A673 (cell line): ENCODE measurements at regions not wholly inside any gene's neighbourhood (a gene's known extent, or its start where the extent isn't known, plus 50 kb on each side); places are given as distances from the start of the nearest gene placed in this dataset.

Experiments used
- BruUV-seq: library from RNA; stranded (reverse); fragments of 400-500 nt; replicated peaks from 2 replicates; lab custom pipeline; 2021; lab: Mats Ljungman, UMichigan
- CTCF ChIA-PET: fragments of 300-600 bp; sonication (Branson Sonifier 250); formaldehyde crosslinking; loops from one replicate; lab custom pipeline; 2022; ENCODE audit warnings: antibody characterized with exemption; lab: Charles Lee
- POLR2A ChIA-PET: fragments of 300-600 bp; sonication (Branson Sonifier 250); formaldehyde crosslinking; loops from one replicate; lab custom pipeline; 2022; ENCODE audit warnings: antibody characterized with exemption; ENCODE audit not compliant: low non-redundant PET; lab: Charles Lee
- DNase-seq: peaks from one replicate; pipeline ENCODE4 v3.0.0-alpha.2; 2015; ENCODE audit warnings: low spot score
- H3K27ac ChIP-seq: fragments of 200-600 bp; sonication (generic); 2 replicates; pipeline ENCODE4 v1.5.1; 2016; ENCODE audit warnings: mixed run types, low read depth, mild to moderate bottlenecking, mixed read lengths, antibody characterized with exemption, low read length; ENCODE audit not compliant: poor library complexity, severe bottlenecking
- H3K27me3 ChIP-seq: fragments of 200-600 bp; sonication (generic); replicated peaks from 2 replicates; pipeline ENCODE4 v1.6.1; 2017; ENCODE audit warnings: mixed run types, low read depth, mild to moderate bottlenecking, mixed read lengths, antibody characterized with exemption, low read length; ENCODE audit not compliant: insufficient read depth, poor library complexity
- H3K36me3 ChIP-seq: fragments of 200-600 bp; sonication (generic); 2 replicates; pipeline ENCODE4 v1.6.1; 2016; ENCODE audit warnings: mixed run types, mild to moderate bottlenecking, mixed read lengths, antibody characterized with exemption, low read length; ENCODE audit not compliant: insufficient read depth, poor library complexity, severe bottlenecking
- H3K4me1 ChIP-seq: fragments of 200-600 bp; sonication (generic); 2 replicates; pipeline ENCODE4 v1.6.1; 2017; ENCODE audit warnings: mixed run types, mild to moderate bottlenecking, mixed read lengths, antibody characterized with exemption, low read length; ENCODE audit not compliant: insufficient read depth, poor library complexity, severe bottlenecking
- H3K4me3 ChIP-seq: fragments of 200-600 bp; sonication (generic); 2 replicates; pipeline ENCODE4 v1.5.1; 2016; ENCODE audit warnings: low read depth, mixed run types, mild to moderate bottlenecking, mixed read lengths, low read length; ENCODE audit not compliant: poor library complexity, severe bottlenecking
- H3K9me3 ChIP-seq: fragments of 200-600 bp; sonication (generic); 2 replicates; pipeline ENCODE4 v1.6.1; 2016; ENCODE audit warnings: mixed run types, low read depth, mild to moderate bottlenecking, mixed read lengths, antibody characterized with exemption, low read length; ENCODE audit not compliant: poor library complexity, severe bottlenecking
- EZH2 ChIP-seq: fragments of 200-600 bp; sonication (generic); IDR thresholded peaks from 2 replicates; pipeline ENCODE4 v1.6.1; 2017; ENCODE audit warnings: borderline replicate concordance, low read depth, mild to moderate bottlenecking, mixed read lengths, antibody characterized with exemption, low read length; ENCODE audit not compliant: poor library complexity, severe bottlenecking
- intact Hi-C: fragments of 100-400 bp; cut with micrococcal nuclease; formaldehyde crosslinking; loops from one replicate; pipeline ENCODE4 v1.10.0; 2022; ENCODE audit not compliant: unreplicated experiment
- TF ChIP-seq, protein P1 (sequence below): fragments of 300-800, 200-600 bp; sonication (generic); conservative IDR thresholded peaks from 2 replicates; pipeline ENCODE4 v1.5.1; 2017; ENCODE audit warnings: low read depth, mild to moderate bottlenecking, antibody characterized with exemption, low read length, moderate library complexity, mixed read lengths

DNA sequence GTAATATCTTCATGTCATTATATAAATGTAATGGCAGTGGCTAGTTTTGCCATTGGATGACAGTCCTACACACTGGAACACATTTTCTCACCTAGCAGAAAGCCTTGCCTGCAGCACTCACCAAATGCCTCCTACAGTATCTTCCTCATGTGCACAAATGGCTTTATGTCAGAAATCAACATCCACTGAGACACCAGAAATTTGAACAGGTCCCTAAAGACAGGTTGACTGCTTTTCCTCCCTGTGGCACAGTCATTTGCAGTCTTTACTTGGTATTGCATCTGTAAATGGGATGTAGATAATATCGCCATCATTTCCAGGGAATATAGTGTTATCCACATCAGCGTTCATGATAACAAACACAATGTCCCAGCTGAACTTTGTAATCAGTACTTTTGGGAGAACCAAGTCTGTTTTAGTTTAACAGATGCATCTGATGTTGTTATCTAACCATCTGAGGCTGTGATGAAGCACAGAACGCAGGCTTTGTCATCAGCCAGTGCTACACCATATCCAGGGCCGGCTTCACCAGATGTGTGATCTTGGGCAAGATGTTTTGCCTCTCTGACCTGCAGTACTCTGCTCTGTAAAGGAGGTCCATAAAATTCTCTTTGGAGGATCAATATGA, 83.9 kb upstream of the TAS2R1 start:
- no peak for TF ChIP-seq EZH2
- intact Hi-C loops, result no loop called here
- no peaks in the 10 kb centered on the region for H3K27me3 ChIP-seq
- H3K4me1 ChIP-seq, result no peaks in the 10 kb centered on the region
- CTCF ChIA-PET, result no interaction called here
- POLR2A ChIA-PET, result no interaction called here
- BruUV-seq, result no TSS peak
- H3K27ac ChIP-seq, result no peak overlapping the region
- DNase-seq, result no peak
- no peaks in the 10 kb centered on the region for H3K36me3 ChIP-seq
- no peak overlapping the region for H3K4me3 ChIP-seq
- no peaks in the 10 kb centered on the region for H3K9me3 ChIP-seq

DNA sequence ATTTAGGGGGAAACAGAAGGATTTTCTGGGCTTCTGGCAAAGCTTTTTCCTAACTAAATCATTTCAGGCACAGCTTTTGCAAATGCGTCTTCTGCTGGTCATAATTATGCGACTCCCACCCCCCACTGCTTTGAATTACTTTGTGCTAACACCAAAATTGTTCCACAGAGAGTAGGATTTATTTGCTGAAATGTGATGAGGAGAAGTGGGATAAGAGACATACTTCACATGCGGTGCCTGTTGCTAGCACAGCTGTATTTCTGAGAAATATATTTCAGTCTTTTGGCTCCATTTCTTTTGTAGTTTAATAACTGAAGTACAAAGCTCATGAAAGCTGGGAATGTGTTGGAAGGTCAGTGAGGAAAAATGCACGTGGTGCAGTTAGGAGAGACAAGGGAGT, 83.2 kb upstream of the TAS2R1 start:
- Histone ChIP-seq H3K9me3 (no peaks in the 10 kb centered on the region), H3K4me3 (no peak overlapping the region), H3K27ac (no peak overlapping the region), H3K4me1 (no peaks in the 10 kb centered on the region), H3K36me3 (no peaks in the 10 kb centered on the region), H3K27me3 (no peaks in the 10 kb centered on the region)
- ChIA-PET POLR2A (no interaction called here), CTCF (no interaction called here)
- no peak for TF ChIP-seq EZH2
- TF ChIP-seq, protein P1, sequence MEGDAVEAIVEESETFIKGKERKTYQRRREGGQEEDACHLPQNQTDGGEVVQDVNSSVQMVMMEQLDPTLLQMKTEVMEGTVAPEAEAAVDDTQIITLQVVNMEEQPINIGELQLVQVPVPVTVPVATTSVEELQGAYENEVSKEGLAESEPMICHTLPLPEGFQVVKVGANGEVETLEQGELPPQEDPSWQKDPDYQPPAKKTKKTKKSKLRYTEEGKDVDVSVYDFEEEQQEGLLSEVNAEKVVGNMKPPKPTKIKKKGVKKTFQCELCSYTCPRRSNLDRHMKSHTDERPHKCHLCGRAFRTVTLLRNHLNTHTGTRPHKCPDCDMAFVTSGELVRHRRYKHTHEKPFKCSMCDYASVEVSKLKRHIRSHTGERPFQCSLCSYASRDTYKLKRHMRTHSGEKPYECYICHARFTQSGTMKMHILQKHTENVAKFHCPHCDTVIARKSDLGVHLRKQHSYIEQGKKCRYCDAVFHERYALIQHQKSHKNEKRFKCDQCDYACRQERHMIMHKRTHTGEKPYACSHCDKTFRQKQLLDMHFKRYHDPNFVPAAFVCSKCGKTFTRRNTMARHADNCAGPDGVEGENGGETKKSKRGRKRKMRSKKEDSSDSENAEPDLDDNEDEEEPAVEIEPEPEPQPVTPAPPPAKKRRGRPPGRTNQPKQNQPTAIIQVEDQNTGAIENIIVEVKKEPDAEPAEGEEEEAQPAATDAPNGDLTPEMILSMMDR, result no peak
- no TSS peak for BruUV-seq
- intact Hi-C loops, result no loop called here
- DNase-seq, result no peak

DNA sequence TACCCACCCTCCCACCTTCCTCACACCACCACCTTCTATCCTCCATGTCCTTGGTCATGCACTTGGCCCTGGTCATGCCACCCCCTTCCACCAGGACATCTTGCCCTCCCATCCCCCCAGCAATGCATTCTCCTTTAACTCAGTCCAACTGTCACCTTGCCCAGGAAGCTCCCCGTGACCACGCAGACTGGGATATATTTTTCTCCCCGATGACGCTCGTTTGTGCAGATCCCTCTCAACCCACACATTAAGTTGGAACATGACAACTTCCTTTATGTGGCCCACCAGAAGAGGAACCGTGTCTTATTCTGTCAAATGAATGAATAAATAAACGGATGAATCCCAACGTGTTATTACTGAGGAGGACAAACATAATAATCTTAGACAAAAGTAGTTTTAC, 82.8 kb upstream of the TAS2R1 start:
- TF ChIP-seq, protein P1, result no peak
- TF ChIP-seq EZH2, result no peak
- intact Hi-C loops, result no loop called here
- no peak for DNase-seq
- no TSS peak for BruUV-seq
- CTCF ChIA-PET, result no interaction called here
- POLR2A ChIA-PET, result no interaction called here
- Histone ChIP-seq H3K27ac (no peak overlapping the region), H3K4me1 (no peaks in the 10 kb centered on the region), H3K4me3 (no peak overlapping the region), H3K9me3 (no peaks in the 10 kb centered on the region), H3K27me3 (no peaks in the 10 kb centered on the region), H3K36me3 (no peaks in the 10 kb centered on the region)

DNA sequence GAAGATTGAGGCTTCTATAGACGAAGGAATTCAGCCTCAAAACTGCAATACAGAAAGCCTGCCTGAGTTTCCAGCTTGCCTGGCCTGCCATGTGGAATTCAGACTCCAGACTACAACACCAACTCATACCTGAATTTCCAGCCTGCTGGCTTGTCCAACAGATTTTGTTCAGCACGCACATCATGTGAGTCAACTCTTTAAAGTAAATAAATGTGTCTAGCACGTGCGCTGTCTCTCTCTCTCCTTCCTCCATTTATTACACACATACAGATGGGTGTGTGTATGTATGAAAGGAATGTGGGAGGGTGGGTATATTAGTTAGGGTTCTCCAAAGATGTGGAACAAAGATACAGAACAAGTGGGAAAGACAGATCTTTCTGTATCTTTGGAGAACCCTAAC, 82.4 kb upstream of the TAS2R1 start:
- Histone ChIP-seq H3K4me1 (no peaks in the 10 kb centered on the region), H3K27ac (no peak overlapping the region), H3K27me3 (no peaks in the 10 kb centered on the region), H3K4me3 (no peak overlapping the region), H3K36me3 (no peaks in the 10 kb centered on the region), H3K9me3 (no peaks in the 10 kb centered on the region)
- BruUV-seq, result no TSS peak
- CTCF ChIA-PET, result no interaction called here
- intact Hi-C loops, result no loop called here
- DNase-seq, result no peak
- POLR2A ChIA-PET, result no interaction called here
- TF ChIP-seq EZH2, result no peak
- TF ChIP-seq, protein P1, result no peak
